GM23338 (cell line): ENCODE measurements at regions not wholly inside any gene's neighbourhood (a gene's known extent, or its start where the extent isn't known, plus 50 kb on each side); places are given as distances from the start of the nearest gene placed in this dataset.

Experiments
- CREB1 ChIP-seq: fragments of 250-450 bp; sonication (Bioruptor Pico); IDR thresholded peaks from 2 replicates; pipeline ENCODE4 v1.5.0; 2020; ENCODE audit warnings: low read depth, mild to moderate bottlenecking, moderate library complexity
- EZH2 ChIP-seq: fragments of 200-600 bp; sonication (generic); IDR thresholded peaks from one replicate; pipeline ENCODE4 v1.8.0; 2017; ENCODE audit warnings: antibody characterized with exemption, mild to moderate bottlenecking, low read depth; ENCODE audit not compliant: unreplicated experiment
- JUNB ChIP-seq: IDR thresholded peaks from one replicate; pipeline ENCODE4 v1.6.1; 2016; ENCODE audit warnings: antibody characterized with exemption; ENCODE audit not compliant: unreplicated experiment
- NANOG ChIP-seq: IDR thresholded peaks from 2 replicates; pipeline ENCODE4 v1.6.1; 2016; ENCODE audit warnings: antibody characterized with exemption, borderline replicate concordance
- POLR2AphosphoS5 ChIP-seq: IDR thresholded peaks from 2 replicates; pipeline ENCODE4 v1.6.1; 2016; ENCODE audit warnings: antibody characterized with exemption, low read depth
- TF ChIP-seq, protein P1 (sequence below), 2 experiments: fragments of 200-600 bp in 1 of 2; sonication (generic) in 1 of 2; conservative IDR thresholded peaks; 2 replicates each; pipeline versions ENCODE4 v1.5.1 to v1.6.1; 2016 to 2017; ENCODE audit warnings: antibody characterized with exemption in 2 of 2, low read depth in 2 of 2, mild to moderate bottlenecking in 2 of 2, moderate library complexity in 1 of 2
- TF ChIP-seq, protein P2 (sequence below): IDR thresholded peaks from one replicate; pipeline ENCODE4 v1.6.1; 2018; ENCODE audit warnings: antibody characterized with exemption; ENCODE audit not compliant: unreplicated experiment
- TF ChIP-seq, protein P3 (sequence below): IDR thresholded peaks from 2 replicates; pipeline ENCODE4 v1.6.1; 2016; ENCODE audit warnings: antibody characterized with exemption

DNA sequence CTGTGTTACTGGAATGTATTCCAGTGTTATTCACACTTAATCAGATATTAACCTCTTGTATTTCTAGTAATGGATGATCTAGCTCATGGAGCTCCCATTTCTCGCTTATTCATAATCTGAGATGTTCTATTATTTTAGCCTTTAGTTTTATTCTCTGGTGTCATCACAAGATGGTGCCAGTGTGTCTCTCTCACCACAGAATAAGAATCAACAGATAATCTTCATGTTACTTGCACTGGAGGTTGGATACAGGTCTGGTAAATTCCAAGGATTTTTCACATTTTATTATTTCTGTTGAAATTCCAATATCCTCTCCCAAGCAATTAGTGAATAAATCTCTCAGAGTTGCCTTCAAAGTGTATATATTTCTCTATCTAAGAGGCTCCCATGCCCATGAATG, 74.6 kb downstream of the CASP12 start:
- TF ChIP-seq, protein P1, sequence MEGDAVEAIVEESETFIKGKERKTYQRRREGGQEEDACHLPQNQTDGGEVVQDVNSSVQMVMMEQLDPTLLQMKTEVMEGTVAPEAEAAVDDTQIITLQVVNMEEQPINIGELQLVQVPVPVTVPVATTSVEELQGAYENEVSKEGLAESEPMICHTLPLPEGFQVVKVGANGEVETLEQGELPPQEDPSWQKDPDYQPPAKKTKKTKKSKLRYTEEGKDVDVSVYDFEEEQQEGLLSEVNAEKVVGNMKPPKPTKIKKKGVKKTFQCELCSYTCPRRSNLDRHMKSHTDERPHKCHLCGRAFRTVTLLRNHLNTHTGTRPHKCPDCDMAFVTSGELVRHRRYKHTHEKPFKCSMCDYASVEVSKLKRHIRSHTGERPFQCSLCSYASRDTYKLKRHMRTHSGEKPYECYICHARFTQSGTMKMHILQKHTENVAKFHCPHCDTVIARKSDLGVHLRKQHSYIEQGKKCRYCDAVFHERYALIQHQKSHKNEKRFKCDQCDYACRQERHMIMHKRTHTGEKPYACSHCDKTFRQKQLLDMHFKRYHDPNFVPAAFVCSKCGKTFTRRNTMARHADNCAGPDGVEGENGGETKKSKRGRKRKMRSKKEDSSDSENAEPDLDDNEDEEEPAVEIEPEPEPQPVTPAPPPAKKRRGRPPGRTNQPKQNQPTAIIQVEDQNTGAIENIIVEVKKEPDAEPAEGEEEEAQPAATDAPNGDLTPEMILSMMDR (conservative IDR thresholded peaks at IDR 0.05; ENCODE audit: low read depth in 2 of 2), result no peak; a peak in 1 of 4 replicates
- TF ChIP-seq JUNB, result no peak
- TF ChIP-seq, protein P2, sequence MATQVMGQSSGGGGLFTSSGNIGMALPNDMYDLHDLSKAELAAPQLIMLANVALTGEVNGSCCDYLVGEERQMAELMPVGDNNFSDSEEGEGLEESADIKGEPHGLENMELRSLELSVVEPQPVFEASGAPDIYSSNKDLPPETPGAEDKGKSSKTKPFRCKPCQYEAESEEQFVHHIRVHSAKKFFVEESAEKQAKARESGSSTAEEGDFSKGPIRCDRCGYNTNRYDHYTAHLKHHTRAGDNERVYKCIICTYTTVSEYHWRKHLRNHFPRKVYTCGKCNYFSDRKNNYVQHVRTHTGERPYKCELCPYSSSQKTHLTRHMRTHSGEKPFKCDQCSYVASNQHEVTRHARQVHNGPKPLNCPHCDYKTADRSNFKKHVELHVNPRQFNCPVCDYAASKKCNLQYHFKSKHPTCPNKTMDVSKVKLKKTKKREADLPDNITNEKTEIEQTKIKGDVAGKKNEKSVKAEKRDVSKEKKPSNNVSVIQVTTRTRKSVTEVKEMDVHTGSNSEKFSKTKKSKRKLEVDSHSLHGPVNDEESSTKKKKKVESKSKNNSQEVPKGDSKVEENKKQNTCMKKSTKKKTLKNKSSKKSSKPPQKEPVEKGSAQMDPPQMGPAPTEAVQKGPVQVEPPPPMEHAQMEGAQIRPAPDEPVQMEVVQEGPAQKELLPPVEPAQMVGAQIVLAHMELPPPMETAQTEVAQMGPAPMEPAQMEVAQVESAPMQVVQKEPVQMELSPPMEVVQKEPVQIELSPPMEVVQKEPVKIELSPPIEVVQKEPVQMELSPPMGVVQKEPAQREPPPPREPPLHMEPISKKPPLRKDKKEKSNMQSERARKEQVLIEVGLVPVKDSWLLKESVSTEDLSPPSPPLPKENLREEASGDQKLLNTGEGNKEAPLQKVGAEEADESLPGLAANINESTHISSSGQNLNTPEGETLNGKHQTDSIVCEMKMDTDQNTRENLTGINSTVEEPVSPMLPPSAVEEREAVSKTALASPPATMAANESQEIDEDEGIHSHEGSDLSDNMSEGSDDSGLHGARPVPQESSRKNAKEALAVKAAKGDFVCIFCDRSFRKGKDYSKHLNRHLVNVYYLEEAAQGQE, result no peak
- no peak for TF ChIP-seq POLR2AphosphoS5
- no peak for TF ChIP-seq EZH2
- TF ChIP-seq, protein P3, sequence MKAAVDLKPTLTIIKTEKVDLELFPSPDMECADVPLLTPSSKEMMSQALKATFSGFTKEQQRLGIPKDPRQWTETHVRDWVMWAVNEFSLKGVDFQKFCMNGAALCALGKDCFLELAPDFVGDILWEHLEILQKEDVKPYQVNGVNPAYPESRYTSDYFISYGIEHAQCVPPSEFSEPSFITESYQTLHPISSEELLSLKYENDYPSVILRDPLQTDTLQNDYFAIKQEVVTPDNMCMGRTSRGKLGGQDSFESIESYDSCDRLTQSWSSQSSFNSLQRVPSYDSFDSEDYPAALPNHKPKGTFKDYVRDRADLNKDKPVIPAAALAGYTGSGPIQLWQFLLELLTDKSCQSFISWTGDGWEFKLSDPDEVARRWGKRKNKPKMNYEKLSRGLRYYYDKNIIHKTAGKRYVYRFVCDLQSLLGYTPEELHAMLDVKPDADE, result no peak
- TF ChIP-seq CREB1 (CRISPR knock-in tag), result no peak
- no peak for TF ChIP-seq NANOG
